ENCODE measurements at regions not wholly inside any gene's neighbourhood (a gene's known extent, or its start where the extent isn't known, plus 50 kb on each side); places are given as distances from the start of the nearest gene placed in this dataset.

- TF ChIP-seq POLR2A (IDR thresholded peaks at IDR 0.05; ENCODE audit: low read depth, low read length) (no peak), TAF1 (IDR thresholded peaks at IDR 0.05; ENCODE audit: borderline replicate concordance, low read depth, low read length) (no peak)
These were observed 491.0 kb upstream of the PIK3R1 start for GRCh38 chr5:67724412-67725135.
